DOHH2 (cell line): ENCODE measurements at regions not wholly inside any gene's neighbourhood (a gene's known extent, or its start where the extent isn't known, plus 50 kb on each side); places are given as distances from the start of the nearest gene placed in this dataset.

Experiments used
- CTCF ChIP-seq: fragments of 200-600 bp; sonication (generic); IDR thresholded peaks from one replicate; pipeline ENCODE4 v1.5.1; 2014; ENCODE audit warnings: antibody characterized with exemption, mild to moderate bottlenecking, low read depth, low read length; ENCODE audit not compliant: poor library complexity, severe bottlenecking
- EZH2phosphoT487 ChIP-seq: fragments of 200-600 bp; sonication (generic); IDR thresholded peaks from 2 replicates; pipeline ENCODE4 v1.6.1; 2017; ENCODE audit warnings: borderline replicate concordance, mild to moderate bottlenecking, antibody characterized with exemption, low read length, moderate library complexity, mixed read lengths

- TF ChIP-seq CTCF: no peak
- no peak for TF ChIP-seq EZH2phosphoT487
Observed at GRCh38 chr16:77060614-77061013, 130.4 kb upstream of the MON1B start.
